GM23338 (cell line): ENCODE measurements at regions not wholly inside any gene's neighbourhood (a gene's known extent, or its start where the extent isn't known, plus 50 kb on each side); places are given as distances from the start of the nearest gene placed in this dataset.

Source experiments
- ATAC-seq: fragments of 200-7000 bp; cut with Tn5 transposase; 3 replicates; pipeline ENCODE4 v1.9.1; 2020
- DNase-seq: peaks from one replicate; pipeline ENCODE4 v3.0.0-alpha.2; 2015; ENCODE audit warnings: low spot score
- H2AFZ ChIP-seq: fragments of 200-600 bp; sonication (generic); 2 replicates; pipeline ENCODE4 v1.8.0; 2016; ENCODE audit warnings: antibody characterized with exemption, mild to moderate bottlenecking, moderate library complexity
- H3F3A ChIP-seq: fragments of 200-600 bp; sonication (generic); replicated peaks from 2 replicates; pipeline ENCODE4 v1.8.0; 2017; ENCODE audit warnings: antibody characterized with exemption, mixed run types, low read depth
- H3K27ac ChIP-seq: fragments of 200-600 bp; sonication (generic); 2 replicates; pipeline ENCODE4 v1.6.1; 2016; ENCODE audit warnings: low read depth
- H3K27me3 ChIP-seq: fragments of 200-600 bp; sonication (generic); 2 replicates; pipeline ENCODE4 v1.8.0; 2016; ENCODE audit warnings: mild to moderate bottlenecking, mixed run types, moderate library complexity; ENCODE audit not compliant: insufficient read depth
- H3K36me3 ChIP-seq: fragments of 200-600 bp; sonication (generic); 2 replicates; pipeline ENCODE4 v1.8.0; 2016; ENCODE audit warnings: mild to moderate bottlenecking; ENCODE audit not compliant: insufficient read depth
- H3K4me1 ChIP-seq: fragments of 200-600 bp; sonication (generic); 2 replicates; pipeline ENCODE4 v1.8.0; 2016; ENCODE audit warnings: mild to moderate bottlenecking, moderate library complexity; ENCODE audit not compliant: insufficient read depth
- H3K4me2 ChIP-seq: fragments of 200-600 bp; sonication (generic); 2 replicates; pipeline ENCODE4 v1.7.1; 2017; ENCODE audit warnings: mixed run types
- H3K4me3 ChIP-seq: fragments of 200-600 bp; sonication (generic); 2 replicates; pipeline ENCODE4 v1.6.1; 2016; ENCODE audit warnings: mixed run types
- H3K79me2 ChIP-seq: fragments of 200-600 bp; sonication (generic); replicated peaks from 2 replicates; pipeline ENCODE4 v1.8.0; 2017; ENCODE audit warnings: mild to moderate bottlenecking; ENCODE audit not compliant: insufficient read depth
- H3K9me2 ChIP-seq: fragments of 200-600 bp; sonication (generic); 2 replicates; pipeline ENCODE4 v1.8.0; 2017; ENCODE audit not compliant: insufficient read depth
- H4K20me1 ChIP-seq: fragments of 200-600 bp; sonication (generic); replicated peaks from 2 replicates; pipeline ENCODE4 v1.8.0; 2017; ENCODE audit warnings: mild to moderate bottlenecking; ENCODE audit not compliant: insufficient read depth
- H3K27ac Mint-ChIP-seq: 2 replicates; pipeline ENCODE4 v1.8.0; 2020; ENCODE audit warnings: inconsistent platforms, mild to moderate bottlenecking, moderate library complexity, mixed read lengths
- H3K27me3 Mint-ChIP-seq: 3 replicates; pipeline ENCODE4 v1.8.0; 2022; ENCODE audit warnings: low read depth, mild to moderate bottlenecking, moderate library complexity, mixed read lengths, inconsistent platforms; ENCODE audit not compliant: insufficient read depth, poor library complexity
- H3K36me3 Mint-ChIP-seq: 3 replicates; pipeline ENCODE4 v1.8.0; 2021; ENCODE audit warnings: low read depth, mild to moderate bottlenecking, inconsistent platforms, moderate library complexity, mixed read lengths
- H3K4me1 Mint-ChIP-seq: 3 replicates; pipeline ENCODE4 v1.8.0; 2020; ENCODE audit warnings: mild to moderate bottlenecking, inconsistent platforms, mixed read lengths
- H3K4me3 Mint-ChIP-seq: 3 replicates; pipeline ENCODE4 v1.8.0; 2021; ENCODE audit warnings: moderate library complexity, mild to moderate bottlenecking, inconsistent platforms, mixed read lengths
- H3K9me3 Mint-ChIP-seq: 3 replicates; pipeline ENCODE4 v1.8.0; 2020; ENCODE audit warnings: moderate library complexity, mild to moderate bottlenecking, inconsistent platforms, mixed read lengths
- CREB1 ChIP-seq: fragments of 250-450 bp; sonication (Bioruptor Pico); IDR thresholded peaks from 2 replicates; pipeline ENCODE4 v1.5.0; 2020; ENCODE audit warnings: low read depth, mild to moderate bottlenecking, moderate library complexity
- CTCF ChIP-seq, 2 experiments: fragments of 200-600 bp in 1 of 2; sonication (generic) in 1 of 2; conservative IDR thresholded peaks; 2 replicates each; pipeline versions ENCODE4 v1.5.1 to v1.6.1; 2016 to 2017; ENCODE audit warnings: antibody characterized with exemption in 2 of 2, low read depth in 2 of 2, mild to moderate bottlenecking in 2 of 2, moderate library complexity in 1 of 2
- EZH2 ChIP-seq: fragments of 200-600 bp; sonication (generic); IDR thresholded peaks from one replicate; pipeline ENCODE4 v1.8.0; 2017; ENCODE audit warnings: antibody characterized with exemption, mild to moderate bottlenecking, low read depth; ENCODE audit not compliant: unreplicated experiment
- EZH2phosphoT487 ChIP-seq: fragments of 200-600 bp; sonication (generic); IDR thresholded peaks from one replicate; pipeline ENCODE4 v1.8.1; 2018; ENCODE audit warnings: antibody characterized with exemption; ENCODE audit not compliant: unreplicated experiment
- JUNB ChIP-seq: IDR thresholded peaks from one replicate; pipeline ENCODE4 v1.6.1; 2016; ENCODE audit warnings: antibody characterized with exemption; ENCODE audit not compliant: unreplicated experiment
- NANOG ChIP-seq: IDR thresholded peaks from 2 replicates; pipeline ENCODE4 v1.6.1; 2016; ENCODE audit warnings: antibody characterized with exemption, borderline replicate concordance
- POLR2AphosphoS5 ChIP-seq: IDR thresholded peaks from 2 replicates; pipeline ENCODE4 v1.6.1; 2016; ENCODE audit warnings: antibody characterized with exemption, low read depth
- STAT1 ChIP-seq: IDR thresholded peaks from one replicate; pipeline ENCODE4 v1.6.1; 2016; ENCODE audit warnings: antibody characterized with exemption; ENCODE audit not compliant: unreplicated experiment
- ZNF114 ChIP-seq: fragments of 250-450 bp; sonication (Bioruptor Pico); IDR thresholded peaks from 2 replicates; pipeline ENCODE4 v1.5.0; 2020; ENCODE audit warnings: mild to moderate bottlenecking, moderate library complexity
- ZNF331 ChIP-seq: fragments of 250-450 bp; sonication (Bioruptor Pico); IDR thresholded peaks from 2 replicates; pipeline ENCODE4 v1.5.0; 2020; ENCODE audit warnings: low read depth, mild to moderate bottlenecking, moderate library complexity
- TF ChIP-seq, protein P1 (sequence below): IDR thresholded peaks from one replicate; pipeline ENCODE4 v1.6.1; 2018; ENCODE audit warnings: antibody characterized with exemption; ENCODE audit not compliant: unreplicated experiment
- TF ChIP-seq, protein P2 (sequence below): IDR thresholded peaks from 2 replicates; pipeline ENCODE4 v1.6.1; 2016; ENCODE audit warnings: antibody characterized with exemption

DNA sequence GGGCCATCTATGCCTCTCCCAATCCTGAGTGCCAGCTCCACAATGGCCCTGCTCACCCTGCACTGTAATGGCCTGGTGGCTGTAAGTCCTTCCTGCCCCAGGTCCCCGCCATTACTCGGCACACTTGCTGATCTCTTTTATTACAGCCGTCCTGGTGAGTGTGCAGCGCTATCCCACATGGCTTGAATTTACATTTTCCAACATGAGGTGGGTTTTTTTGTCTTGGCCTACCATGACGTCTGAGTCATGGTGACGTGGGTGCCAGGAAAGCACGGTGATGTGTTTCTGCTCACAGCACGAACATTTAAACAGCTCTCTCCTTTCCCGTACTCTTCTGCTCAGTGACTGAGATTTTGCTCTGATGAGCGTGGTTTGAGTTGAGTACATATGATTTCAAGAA, 55.2 kb upstream of the FOXF1 start:
- Mint-ChIP-seq H3K9me3 (peaks cover 6% of the 10 kb centered on the region; the same call in 1 of the 3 replicates), H3K27ac (no peak overlapping the region), H3K36me3 (no peaks in the 10 kb centered on the region), H3K27me3 (peaks cover 14% of the 10 kb centered on the region), H3K4me3 (no peak overlapping the region), H3K4me1 (peaks cover 2% of the 10 kb centered on the region; the same call in 1 of the 3 replicates)
- ATAC-seq = no peak
- no peaks in the 10 kb centered on the region for H3F3A ChIP-seq
- H3K27ac ChIP-seq = no peak overlapping the region
- H3K9me2 ChIP-seq = no peaks in the 10 kb centered on the region
- no peaks in the 10 kb centered on the region for H3K36me3 ChIP-seq
- H4K20me1 ChIP-seq = no peaks in the 10 kb centered on the region
- TF ChIP-seq EZH2phosphoT487 = no peak
- TF ChIP-seq NANOG = no peak
- DNase-seq = no peak
- no peaks in the 10 kb centered on the region for H3K27me3 ChIP-seq
- no peak overlapping the region for H3K4me3 ChIP-seq
- no peaks in the 10 kb centered on the region for H3K4me1 ChIP-seq
- no peak overlapping the region for H2AFZ ChIP-seq
- H3K4me2 ChIP-seq = no peak overlapping the region
- H3K79me2 ChIP-seq = no peaks in the 10 kb centered on the region

GRCh38 chr16:86455640-86456039, 54.7 kb upstream of the FOXF1 start:
- no peaks in the 10 kb centered on the region for H3K27me3 ChIP-seq
- no peaks in the 10 kb centered on the region for H3K4me1 ChIP-seq
- H3K79me2 ChIP-seq = no peaks in the 10 kb centered on the region
- no peak overlapping the region for H3K27ac Mint-ChIP-seq
- ATAC-seq (no peak), DNase-seq (no peak)
- no peak overlapping the region for H3K27ac ChIP-seq
- H3K36me3 ChIP-seq = no peaks in the 10 kb centered on the region
- H3F3A ChIP-seq = no peaks in the 10 kb centered on the region
- H3K9me2 ChIP-seq = no peaks in the 10 kb centered on the region
- H3K27me3 Mint-ChIP-seq = peaks cover 14% of the 10 kb centered on the region
- H3K36me3 Mint-ChIP-seq = no peaks in the 10 kb centered on the region
- no peak overlapping the region for H3K4me3 Mint-ChIP-seq
- H3K4me2 ChIP-seq = no peak overlapping the region
- peaks cover 12% of the 10 kb centered on the region; the same call in 1 of the 3 replicates for H3K9me3 Mint-ChIP-seq
- no peak overlapping the region for H2AFZ ChIP-seq
- H3K4me3 ChIP-seq = no peak overlapping the region
- no peaks in the 10 kb centered on the region for H4K20me1 ChIP-seq
- peaks cover 2% of the 10 kb centered on the region; the same call in 1 of the 3 replicates for H3K4me1 Mint-ChIP-seq
- TF ChIP-seq EZH2 (no peak), ZNF331 (CRISPR knock-in tag) (no peak), NANOG (no peak), POLR2AphosphoS5 (no peak)

DNA sequence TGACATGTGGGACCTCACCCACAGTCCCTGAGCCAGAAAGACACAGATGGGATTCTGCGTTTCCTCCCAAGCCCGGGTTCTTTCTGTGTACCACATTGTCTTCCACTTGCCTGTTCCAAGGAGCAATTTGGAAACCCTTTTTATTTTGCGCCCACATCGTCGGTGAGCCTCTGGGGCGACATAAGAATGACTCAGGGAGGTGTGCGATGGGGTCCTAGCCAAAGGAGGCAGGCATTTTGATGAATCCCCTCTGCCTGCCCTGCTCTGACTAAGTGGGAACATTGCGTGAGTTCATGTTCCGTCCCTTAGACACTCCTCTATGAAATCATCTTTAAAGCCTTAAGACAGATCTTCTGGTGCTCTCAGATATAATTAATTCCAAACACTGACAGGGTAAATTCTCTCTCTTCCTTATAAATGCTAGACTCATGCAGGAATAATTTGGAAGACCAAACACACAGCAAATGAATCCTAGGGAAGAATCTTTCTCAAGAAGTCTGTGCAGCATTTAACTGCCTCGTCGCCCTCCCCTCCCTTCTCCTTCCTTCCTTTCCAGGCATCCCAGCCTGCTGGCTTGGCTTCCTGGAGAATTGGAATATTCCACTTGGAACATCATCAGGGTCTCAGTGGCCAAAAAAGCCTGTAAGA, 52.7 kb upstream of the FOXF1 start:
- Histone ChIP-seq H2AFZ (no peak overlapping the region), H4K20me1 (no peaks in the 10 kb centered on the region), H3K27ac (no peak overlapping the region), H3K4me3 (no peak overlapping the region), H3K79me2 (no peaks in the 10 kb centered on the region), H3K9me2 (peaks cover 3% of the 10 kb centered on the region; the same call in 1 of the 2 replicates), H3F3A (no peaks in the 10 kb centered on the region), H3K4me2 (no peak overlapping the region), H3K36me3 (no peaks in the 10 kb centered on the region), H3K4me1 (no peaks in the 10 kb centered on the region), H3K27me3 (no peaks in the 10 kb centered on the region)
- Mint-ChIP-seq H3K27me3 (peaks cover 14% of the 10 kb centered on the region), H3K36me3 (no peaks in the 10 kb centered on the region), H3K9me3 (peaks cover 23% of the 10 kb centered on the region; the same call in 2 of the 3 replicates), H3K4me1 (peaks cover 2% of the 10 kb centered on the region; the same call in 1 of the 3 replicates), H3K4me3 (no peak overlapping the region), H3K27ac (no peak overlapping the region)
- DNase-seq = no peak
- ATAC-seq = no peak
- TF ChIP-seq NANOG = no peak
- TF ChIP-seq EZH2phosphoT487 = no peak
- TF ChIP-seq STAT1 = no peak
- no peak for TF ChIP-seq ZNF114
- TF ChIP-seq, protein P1, sequence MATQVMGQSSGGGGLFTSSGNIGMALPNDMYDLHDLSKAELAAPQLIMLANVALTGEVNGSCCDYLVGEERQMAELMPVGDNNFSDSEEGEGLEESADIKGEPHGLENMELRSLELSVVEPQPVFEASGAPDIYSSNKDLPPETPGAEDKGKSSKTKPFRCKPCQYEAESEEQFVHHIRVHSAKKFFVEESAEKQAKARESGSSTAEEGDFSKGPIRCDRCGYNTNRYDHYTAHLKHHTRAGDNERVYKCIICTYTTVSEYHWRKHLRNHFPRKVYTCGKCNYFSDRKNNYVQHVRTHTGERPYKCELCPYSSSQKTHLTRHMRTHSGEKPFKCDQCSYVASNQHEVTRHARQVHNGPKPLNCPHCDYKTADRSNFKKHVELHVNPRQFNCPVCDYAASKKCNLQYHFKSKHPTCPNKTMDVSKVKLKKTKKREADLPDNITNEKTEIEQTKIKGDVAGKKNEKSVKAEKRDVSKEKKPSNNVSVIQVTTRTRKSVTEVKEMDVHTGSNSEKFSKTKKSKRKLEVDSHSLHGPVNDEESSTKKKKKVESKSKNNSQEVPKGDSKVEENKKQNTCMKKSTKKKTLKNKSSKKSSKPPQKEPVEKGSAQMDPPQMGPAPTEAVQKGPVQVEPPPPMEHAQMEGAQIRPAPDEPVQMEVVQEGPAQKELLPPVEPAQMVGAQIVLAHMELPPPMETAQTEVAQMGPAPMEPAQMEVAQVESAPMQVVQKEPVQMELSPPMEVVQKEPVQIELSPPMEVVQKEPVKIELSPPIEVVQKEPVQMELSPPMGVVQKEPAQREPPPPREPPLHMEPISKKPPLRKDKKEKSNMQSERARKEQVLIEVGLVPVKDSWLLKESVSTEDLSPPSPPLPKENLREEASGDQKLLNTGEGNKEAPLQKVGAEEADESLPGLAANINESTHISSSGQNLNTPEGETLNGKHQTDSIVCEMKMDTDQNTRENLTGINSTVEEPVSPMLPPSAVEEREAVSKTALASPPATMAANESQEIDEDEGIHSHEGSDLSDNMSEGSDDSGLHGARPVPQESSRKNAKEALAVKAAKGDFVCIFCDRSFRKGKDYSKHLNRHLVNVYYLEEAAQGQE = no peak
- no peak for TF ChIP-seq EZH2
- no peak for TF ChIP-seq CTCF (conservative IDR thresholded peaks at IDR 0.05; ENCODE audit: low read depth in 2 of 2)
- no peak for TF ChIP-seq POLR2AphosphoS5
- TF ChIP-seq, protein P2, sequence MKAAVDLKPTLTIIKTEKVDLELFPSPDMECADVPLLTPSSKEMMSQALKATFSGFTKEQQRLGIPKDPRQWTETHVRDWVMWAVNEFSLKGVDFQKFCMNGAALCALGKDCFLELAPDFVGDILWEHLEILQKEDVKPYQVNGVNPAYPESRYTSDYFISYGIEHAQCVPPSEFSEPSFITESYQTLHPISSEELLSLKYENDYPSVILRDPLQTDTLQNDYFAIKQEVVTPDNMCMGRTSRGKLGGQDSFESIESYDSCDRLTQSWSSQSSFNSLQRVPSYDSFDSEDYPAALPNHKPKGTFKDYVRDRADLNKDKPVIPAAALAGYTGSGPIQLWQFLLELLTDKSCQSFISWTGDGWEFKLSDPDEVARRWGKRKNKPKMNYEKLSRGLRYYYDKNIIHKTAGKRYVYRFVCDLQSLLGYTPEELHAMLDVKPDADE = no peak
- TF ChIP-seq ZNF331 (CRISPR knock-in tag) = no peak
- TF ChIP-seq CREB1 (CRISPR knock-in tag) = no peak
- TF ChIP-seq JUNB = no peak
